Thyroid gland (tissue), 4 donors: ENCODE measurements at regions not wholly inside any gene's neighbourhood (a gene's known extent, or its start where the extent isn't known, plus 50 kb on each side); places are given as distances from the start of the nearest gene placed in this dataset.
"Not testable (repeated sequence)": the region's sequence is repeated elsewhere in the genome, so short reads cannot be mapped to it uniquely, and the experiment has no call there.

Experiments used
- CTCF ChIP-seq, 6 experiments: fragments of 200-600 bp in 3 of 6; fragments of 450-650 bp in 3 of 6; sonication (generic) in 3 of 6; IDR thresholded peaks; one replicate each; pipeline ENCODE4 v1.5.1; 2016 to 2019; ENCODE audit warnings: antibody characterized with exemption in 6 of 6, mild to moderate bottlenecking in 2 of 6, inconsistent platforms in 1 of 6, moderate library complexity in 1 of 6
- POLR2A ChIP-seq, 2 donors: fragments of 450-650 bp; IDR thresholded peaks; one replicate each; pipeline ENCODE4 v1.6.1; 2017; ENCODE audit warnings: antibody characterized with exemption in 2 of 2, mild to moderate bottlenecking in 2 of 2, moderate library complexity in 1 of 2

DNA sequence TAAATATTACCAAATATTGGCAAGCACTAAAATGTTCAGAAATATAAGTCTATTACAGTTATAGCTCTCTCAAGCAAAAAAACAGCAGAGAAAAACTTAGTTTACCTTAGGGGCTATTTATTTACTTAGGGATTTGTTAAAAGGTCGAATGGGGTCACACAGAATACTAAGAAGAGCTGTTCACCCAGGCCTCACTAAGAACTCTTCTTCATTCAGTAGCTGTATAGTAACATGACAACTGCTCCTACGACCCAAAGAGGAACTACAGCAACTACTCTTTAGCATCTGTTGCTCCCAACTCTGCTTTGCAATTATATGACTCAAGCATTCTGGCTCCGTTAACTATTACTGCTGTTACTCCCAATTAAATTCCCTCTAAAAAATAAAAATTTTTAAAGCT is 150.8 kb upstream of the C1QTNF3 start:
- TF ChIP-seq CTCF, POLR2A (IDR thresholded peaks at IDR 0.05): not testable (repeated sequence)
